ENCODE measurements at regions not wholly inside any gene's neighbourhood (a gene's known extent, or its start where the extent isn't known, plus 50 kb on each side); places are given as distances from the start of the nearest gene placed in this dataset.
A peak's percentile ranks its signal among the peaks of the same experiment; 100 is the strongest.

DNA sequence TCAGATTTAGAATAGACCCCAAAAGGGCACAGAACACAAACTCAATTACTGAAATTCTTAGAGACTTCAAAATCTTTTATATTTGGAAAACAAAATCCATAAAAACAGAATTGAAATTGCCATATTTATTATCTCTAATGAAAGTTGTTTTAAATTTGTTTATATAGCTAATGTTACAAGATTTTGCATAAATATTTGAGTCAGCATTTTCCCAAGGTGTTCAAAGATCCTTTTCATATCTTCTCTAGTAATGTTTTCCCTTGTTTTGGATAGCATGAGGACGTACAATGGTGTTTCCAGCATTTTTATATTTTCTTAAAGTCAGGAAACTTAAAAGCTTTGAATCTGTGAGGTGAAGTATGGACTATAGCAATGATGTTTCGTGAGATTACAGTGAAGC is 235.2 kb upstream of the EPHA7 start:
- TF ChIP-seq TAF1 (IDR thresholded peaks at IDR 0.05; ENCODE audit: low read depth) (no peak), CEBPB (IDR thresholded peaks at IDR 0.05) (no peak), EGR1 (IDR thresholded peaks at IDR 0.05) (no peak), TEAD4 (IDR thresholded peaks at IDR 0.05) (no peak), CREB1 (IDR thresholded peaks at IDR 0.05; ENCODE audit: low read depth) (no peak), FOXM1 (IDR thresholded peaks at IDR 0.05; ENCODE audit: borderline replicate concordance, low read depth) (no peak), EP300 (IDR thresholded peaks at IDR 0.05; ENCODE audit: borderline replicate concordance) (no peak), NFIC (IDR thresholded peaks at IDR 0.05) (no peak), RAD21 (IDR thresholded peaks at IDR 0.05; ENCODE audit: low read depth) (no peak)
- TF ChIP-seq, protein P1, sequence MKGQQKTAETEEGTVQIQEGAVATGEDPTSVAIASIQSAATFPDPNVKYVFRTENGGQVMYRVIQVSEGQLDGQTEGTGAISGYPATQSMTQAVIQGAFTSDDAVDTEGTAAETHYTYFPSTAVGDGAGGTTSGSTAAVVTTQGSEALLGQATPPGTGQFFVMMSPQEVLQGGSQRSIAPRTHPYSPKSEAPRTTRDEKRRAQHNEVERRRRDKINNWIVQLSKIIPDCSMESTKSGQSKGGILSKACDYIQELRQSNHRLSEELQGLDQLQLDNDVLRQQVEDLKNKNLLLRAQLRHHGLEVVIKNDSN (IDR thresholded peaks at IDR 0.05) = no peak
- TF ChIP-seq, protein P2, sequence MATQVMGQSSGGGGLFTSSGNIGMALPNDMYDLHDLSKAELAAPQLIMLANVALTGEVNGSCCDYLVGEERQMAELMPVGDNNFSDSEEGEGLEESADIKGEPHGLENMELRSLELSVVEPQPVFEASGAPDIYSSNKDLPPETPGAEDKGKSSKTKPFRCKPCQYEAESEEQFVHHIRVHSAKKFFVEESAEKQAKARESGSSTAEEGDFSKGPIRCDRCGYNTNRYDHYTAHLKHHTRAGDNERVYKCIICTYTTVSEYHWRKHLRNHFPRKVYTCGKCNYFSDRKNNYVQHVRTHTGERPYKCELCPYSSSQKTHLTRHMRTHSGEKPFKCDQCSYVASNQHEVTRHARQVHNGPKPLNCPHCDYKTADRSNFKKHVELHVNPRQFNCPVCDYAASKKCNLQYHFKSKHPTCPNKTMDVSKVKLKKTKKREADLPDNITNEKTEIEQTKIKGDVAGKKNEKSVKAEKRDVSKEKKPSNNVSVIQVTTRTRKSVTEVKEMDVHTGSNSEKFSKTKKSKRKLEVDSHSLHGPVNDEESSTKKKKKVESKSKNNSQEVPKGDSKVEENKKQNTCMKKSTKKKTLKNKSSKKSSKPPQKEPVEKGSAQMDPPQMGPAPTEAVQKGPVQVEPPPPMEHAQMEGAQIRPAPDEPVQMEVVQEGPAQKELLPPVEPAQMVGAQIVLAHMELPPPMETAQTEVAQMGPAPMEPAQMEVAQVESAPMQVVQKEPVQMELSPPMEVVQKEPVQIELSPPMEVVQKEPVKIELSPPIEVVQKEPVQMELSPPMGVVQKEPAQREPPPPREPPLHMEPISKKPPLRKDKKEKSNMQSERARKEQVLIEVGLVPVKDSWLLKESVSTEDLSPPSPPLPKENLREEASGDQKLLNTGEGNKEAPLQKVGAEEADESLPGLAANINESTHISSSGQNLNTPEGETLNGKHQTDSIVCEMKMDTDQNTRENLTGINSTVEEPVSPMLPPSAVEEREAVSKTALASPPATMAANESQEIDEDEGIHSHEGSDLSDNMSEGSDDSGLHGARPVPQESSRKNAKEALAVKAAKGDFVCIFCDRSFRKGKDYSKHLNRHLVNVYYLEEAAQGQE (IDR thresholded peaks at IDR 0.05; ENCODE audit: low read depth) = no peak
- TF ChIP-seq, protein P3, sequence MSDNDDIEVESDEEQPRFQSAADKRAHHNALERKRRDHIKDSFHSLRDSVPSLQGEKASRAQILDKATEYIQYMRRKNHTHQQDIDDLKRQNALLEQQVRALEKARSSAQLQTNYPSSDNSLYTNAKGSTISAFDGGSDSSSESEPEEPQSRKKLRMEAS (IDR thresholded peaks at IDR 0.05) = no peak

DNA sequence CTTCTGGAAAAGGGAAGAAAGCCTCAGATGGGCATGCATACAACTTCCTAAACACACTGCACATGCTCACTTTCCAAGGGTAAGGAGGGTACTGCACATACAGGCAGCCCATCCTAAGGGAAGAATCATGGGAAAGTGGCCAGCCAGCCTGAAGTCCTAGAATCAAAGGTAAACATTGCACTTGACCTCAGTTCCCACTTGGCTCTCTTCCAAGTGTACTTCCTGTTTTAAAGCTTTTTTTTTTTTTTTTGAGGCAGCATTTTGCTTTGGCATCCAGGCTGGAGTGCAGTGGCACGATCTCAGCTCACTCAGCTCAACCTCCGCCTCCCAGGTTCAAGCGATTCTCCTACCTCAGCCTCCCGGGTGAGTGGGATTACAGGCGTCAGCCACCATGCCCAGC is 225.3 kb upstream of the EPHA7 start:
- TF ChIP-seq, protein P1 (IDR thresholded peaks at IDR 0.05) = no peak
- TF ChIP-seq TAF1 (IDR thresholded peaks at IDR 0.05; ENCODE audit: low read depth) (no peak), TCF12 (IDR thresholded peaks at IDR 0.05; ENCODE audit: low read depth) (no peak), NFIC (IDR thresholded peaks at IDR 0.05) (peak; percentile 59)

DNA sequence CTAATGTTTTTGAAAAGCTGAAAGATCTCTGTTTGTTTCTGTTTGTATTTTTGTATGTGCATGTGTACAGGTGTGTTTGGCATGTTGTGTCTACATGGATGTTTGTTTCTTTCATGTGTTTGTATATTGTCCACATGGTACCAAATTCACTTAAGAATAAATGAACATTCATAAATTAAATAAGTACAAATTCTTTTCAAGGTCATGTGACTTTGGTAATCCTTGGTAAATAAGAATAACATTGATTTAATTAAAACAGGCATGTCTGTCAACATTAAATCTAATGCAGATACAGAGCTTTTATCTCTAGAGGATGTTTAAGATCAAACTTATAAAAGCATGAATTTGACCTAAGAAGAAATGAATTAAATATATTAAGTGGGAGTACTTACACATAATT is 219.8 kb upstream of the EPHA7 start:
- TF ChIP-seq, protein P3 (IDR thresholded peaks at IDR 0.05) = no peak
- TF ChIP-seq EP300 (IDR thresholded peaks at IDR 0.05; ENCODE audit: borderline replicate concordance) = no peak
- TF ChIP-seq TEAD4 (IDR thresholded peaks at IDR 0.05) = no peak
- no peak for TF ChIP-seq YY1 (IDR thresholded peaks at IDR 0.05; ENCODE audit: low read depth)
- TF ChIP-seq ZBTB7A (IDR thresholded peaks at IDR 0.05; ENCODE audit: low read depth) = no peak
- TF ChIP-seq RAD21 (IDR thresholded peaks at IDR 0.05; ENCODE audit: low read depth) = no peak
- TF ChIP-seq, protein P2 (IDR thresholded peaks at IDR 0.05; ENCODE audit: low read depth) = no peak
- TF ChIP-seq CEBPB (IDR thresholded peaks at IDR 0.05) = no peak
- no peak for TF ChIP-seq FOXM1 (IDR thresholded peaks at IDR 0.05; ENCODE audit: borderline replicate concordance, low read depth)
- TF ChIP-seq, protein P1 (IDR thresholded peaks at IDR 0.05) = no peak
- no peak for TF ChIP-seq TAF1 (IDR thresholded peaks at IDR 0.05; ENCODE audit: low read depth)
- TF ChIP-seq NFIC (IDR thresholded peaks at IDR 0.05) = no peak
- no peak for TF ChIP-seq TCF12 (IDR thresholded peaks at IDR 0.05; ENCODE audit: low read depth)
- TF ChIP-seq CREB1 (IDR thresholded peaks at IDR 0.05; ENCODE audit: low read depth) = no peak
- TF ChIP-seq EGR1 (IDR thresholded peaks at IDR 0.05) = no peak

DNA sequence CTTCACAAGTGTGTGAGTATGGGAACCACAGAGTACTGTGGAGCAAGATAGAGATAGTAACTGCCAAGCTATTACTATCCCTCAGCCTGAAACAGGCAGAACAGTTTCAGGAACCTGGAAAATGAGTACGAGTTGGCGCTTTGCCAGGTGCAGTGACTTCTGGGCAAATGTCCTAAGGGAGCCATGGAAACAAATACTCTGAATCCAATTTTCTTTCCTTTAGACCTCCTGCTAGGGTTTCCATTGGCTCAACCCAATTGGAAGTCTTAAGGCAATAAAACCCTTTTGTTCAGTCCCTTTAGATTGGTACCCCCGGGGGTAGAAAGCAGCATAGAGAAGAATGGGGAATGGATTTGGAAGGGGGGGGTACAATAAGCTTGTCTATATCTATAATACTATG is 205.0 kb upstream of the EPHA7 start:
- TF ChIP-seq NFIC (IDR thresholded peaks at IDR 0.05) (peak; percentile 77), TEAD4 (IDR thresholded peaks at IDR 0.05) (no peak)

DNA sequence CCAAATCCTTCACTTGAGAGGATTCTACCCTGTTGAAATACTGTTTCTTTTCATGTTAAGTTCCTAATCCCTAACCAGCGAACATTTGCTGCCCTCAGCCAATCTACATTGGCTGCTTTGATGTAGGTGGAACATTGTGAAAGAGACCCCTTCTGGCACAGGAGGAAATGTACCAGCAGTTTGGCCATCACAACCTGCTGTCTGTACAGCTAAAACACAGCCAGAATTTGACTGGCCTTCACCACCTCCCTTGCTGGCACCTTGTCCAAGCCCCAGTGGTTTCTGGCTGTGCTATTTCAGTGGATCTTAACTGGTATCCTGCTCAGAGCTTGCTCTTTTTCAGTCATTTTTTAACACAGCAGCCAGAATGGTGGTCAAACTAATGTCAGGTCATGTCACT is 202.1 kb upstream of the EPHA7 start:
- no peak for TF ChIP-seq RAD21 (IDR thresholded peaks at IDR 0.05; ENCODE audit: low read depth)
- TF ChIP-seq NFIC (IDR thresholded peaks at IDR 0.05) = no peak
- TF ChIP-seq, protein P1 (IDR thresholded peaks at IDR 0.05) = no peak
- no peak for TF ChIP-seq TEAD4 (IDR thresholded peaks at IDR 0.05)
- TF ChIP-seq, protein P2 (IDR thresholded peaks at IDR 0.05; ENCODE audit: low read depth) = no peak
- TF ChIP-seq, protein P3 (IDR thresholded peaks at IDR 0.05) = no peak
- TF ChIP-seq ZBTB7A (IDR thresholded peaks at IDR 0.05; ENCODE audit: low read depth) = no peak
- no peak for TF ChIP-seq CEBPB (IDR thresholded peaks at IDR 0.05)
- TF ChIP-seq YY1 (IDR thresholded peaks at IDR 0.05; ENCODE audit: low read depth) = no peak
- TF ChIP-seq EGR1 (IDR thresholded peaks at IDR 0.05) = no peak
- no peak for TF ChIP-seq CREB1 (IDR thresholded peaks at IDR 0.05; ENCODE audit: low read depth)
- TF ChIP-seq TCF12 (IDR thresholded peaks at IDR 0.05; ENCODE audit: low read depth) = no peak
- TF ChIP-seq TAF1 (IDR thresholded peaks at IDR 0.05; ENCODE audit: low read depth) = no peak
- no peak for TF ChIP-seq FOXM1 (IDR thresholded peaks at IDR 0.05; ENCODE audit: borderline replicate concordance, low read depth)
